Stimulated activated naive CD4-positive, alpha-beta T cell (primary cell): ENCODE measurements at regions not wholly inside any gene's neighbourhood (a gene's known extent, or its start where the extent isn't known, plus 50 kb on each side); places are given as distances from the start of the nearest gene placed in this dataset.
"Not testable (repeated sequence)": the region's sequence is repeated elsewhere in the genome, so short reads cannot be mapped to it uniquely, and the experiment has no call there.

Experiments
- DNase-seq, 6 experiments: peaks; one replicate each; lab custom pipeline; 2025; lab: John Stamatoyannopoulos, UW

- DNase-seq: no peak
These were observed 290.5 kb upstream of the RASA1 start for GRCh38 chr5:86977190-86977589.

GRCh38 chr5:86977808-86978207, 289.9 kb upstream of the RASA1 start:
- DNase-seq: no peak

- DNase-seq: no peak
These were observed 287.8 kb upstream of the RASA1 start for GRCh38 chr5:86979811-86980411.

- DNase-seq: no peak
These were observed 285.8 kb upstream of the RASA1 start for GRCh38 chr5:86981898-86982297.

GRCh38 chr5:86983208-86983607, 284.5 kb upstream of the RASA1 start:
- DNase-seq: no peak

- peak in 1 of 6 experiments; percentile 3 for DNase-seq
These were observed 280.8 kb upstream of the RASA1 start for GRCh38 chr5:86986837-86987236.

GRCh38 chr5:86997516-86997915, 270.2 kb upstream of the RASA1 start:
- DNase-seq: no peak

- no peak for DNase-seq
These were observed 267.7 kb upstream of the RASA1 start for GRCh38 chr5:86999951-87000350.

GRCh38 chr5:87002485-87002884, 265.2 kb upstream of the RASA1 start:
- no peak for DNase-seq

GRCh38 chr5:87004101-87004500, 263.6 kb upstream of the RASA1 start:
- no peak for DNase-seq

GRCh38 chr5:87007737-87008136, 259.9 kb upstream of the RASA1 start:
- DNase-seq: no peak

- DNase-seq: no peak
These were observed 258.7 kb upstream of the RASA1 start for GRCh38 chr5:87008751-87009560.

- no peak for DNase-seq
These were observed 256.9 kb upstream of the RASA1 start for GRCh38 chr5:87010736-87011135.

- no peak for DNase-seq
These were observed 251.8 kb upstream of the RASA1 start for GRCh38 chr5:87015901-87016300.

GRCh38 chr5:87020099-87020934, 247.4 kb upstream of the RASA1 start:
- peak in 3 of 6 experiments; percentile 2 to 23 (median 6) for DNase-seq

GRCh38 chr5:87022415-87022814, 245.3 kb upstream of the RASA1 start:
- DNase-seq: peak in 1 of 6 experiments; percentile 2

GRCh38 chr5:87027570-87027969, 240.1 kb upstream of the RASA1 start:
- no peak for DNase-seq

- DNase-seq: no peak
These were observed 237.7 kb upstream of the RASA1 start for GRCh38 chr5:87029951-87030350.

- DNase-seq: no peak
These were observed 237.0 kb upstream of the RASA1 start for GRCh38 chr5:87030699-87031098.

GRCh38 chr5:87034557-87034956, 233.1 kb upstream of the RASA1 start:
- DNase-seq: peak in 2 of 6 experiments; percentile 4 to 8

- DNase-seq: no peak
These were observed 225.1 kb upstream of the RASA1 start for GRCh38 chr5:87042554-87042953.

GRCh38 chr5:87048156-87048555, 219.5 kb upstream of the RASA1 start:
- no peak for DNase-seq

- DNase-seq: not testable (repeated sequence)
These were observed 218.7 kb upstream of the RASA1 start for GRCh38 chr5:87049012-87049411.
